CD4-positive, alpha-beta T cell (primary cell): ENCODE measurements at regions not wholly inside any gene's neighbourhood (a gene's known extent, or its start where the extent isn't known, plus 50 kb on each side); places are given as distances from the start of the nearest gene placed in this dataset.

ENCODE experiments used
- ATAC-seq: fragments of 200-7000 bp; cut with Tn5 transposase; one replicate; pipeline ENCODE4 v1.10.0; 2022; ENCODE audit warnings: mild to moderate bottlenecking; ENCODE audit not compliant: poor library complexity
- CTCF ChIA-PET: fragments of 350-600 bp; sonication (Branson Sonifier 250); formaldehyde crosslinking; loops from one replicate; lab custom pipeline; 2021; ENCODE audit warnings: antibody characterized with exemption, inconsistent platforms; lab: Charles Lee
- POLR2A ChIA-PET: fragments of 350-600 bp; sonication (Branson Sonifier 250); formaldehyde crosslinking; loops from one replicate; lab custom pipeline; 2021; ENCODE audit warnings: antibody characterized with exemption, inconsistent platforms; lab: Charles Lee
- DNase-seq, 14 experiments: peaks; one replicate each; pipeline ENCODE4 v3.0.0-alpha.2; 2013 to 2020; ENCODE audit warnings: mixed read lengths in 2 of 14
- H3K27ac ChIP-seq, 2 donors: one replicate each; pipeline versions ENCODE4 v1.5.1 to v1.7.0; 2013; ENCODE audit warnings: low read length in 2 of 2, low read depth in 1 of 2, mild to moderate bottlenecking in 1 of 2
- H3K27me3 ChIP-seq, 2 experiments: 1 replicate in 1 of 2; 2 replicates in 1 of 2; pipeline versions ENCODE4 v1.6.1 to v1.7.0; 2013; ENCODE audit warnings: low read length in 2 of 2, control low read depth in 1 of 2, mild to moderate bottlenecking in 1 of 2, moderate library complexity in 1 of 2; ENCODE audit not compliant: insufficient read depth in 2 of 2, control insufficient read depth in 1 of 2
- H3K36me3 ChIP-seq: one replicate; pipeline ENCODE4 v1.6.1; 2013; ENCODE audit warnings: low read length, control low read depth; ENCODE audit not compliant: insufficient read depth
- H3K4me1 ChIP-seq: one replicate; pipeline ENCODE4 v1.6.1; 2013; ENCODE audit warnings: low read length, control low read depth; ENCODE audit not compliant: insufficient read depth
- H3K4me3 ChIP-seq: one replicate; pipeline ENCODE4 v1.5.1; 2013; ENCODE audit warnings: mild to moderate bottlenecking, low read length, moderate library complexity
- H3K9me3 ChIP-seq, 2 experiments: 1 replicate in 1 of 2; 2 replicates in 1 of 2; pipeline versions ENCODE4 v1.6.1 to v1.7.0; 2013; ENCODE audit warnings: low read length in 2 of 2, mild to moderate bottlenecking in 2 of 2, control low read depth in 1 of 2, moderate library complexity in 1 of 2; ENCODE audit not compliant: control insufficient read depth in 1 of 2, insufficient read depth in 1 of 2
- H3K27ac Mint-ChIP-seq: one replicate; pipeline ENCODE4 v1.8.0; 2020; ENCODE audit warnings: mixed read lengths
- H3K27me3 Mint-ChIP-seq: one replicate; pipeline ENCODE4 v1.8.0; 2021; ENCODE audit warnings: mixed read lengths
- H3K36me3 Mint-ChIP-seq: one replicate; pipeline ENCODE4 v1.8.0; 2021; ENCODE audit warnings: low read depth, mixed read lengths
- H3K4me1 Mint-ChIP-seq: one replicate; pipeline ENCODE4 v1.8.0; 2021; ENCODE audit warnings: low read depth, mixed read lengths
- H3K4me3 Mint-ChIP-seq: one replicate; pipeline ENCODE4 v1.8.0; 2020; ENCODE audit warnings: mild to moderate bottlenecking, mixed read lengths
- H3K9me3 Mint-ChIP-seq: one replicate; pipeline ENCODE4 v1.8.0; 2020; ENCODE audit warnings: mixed read lengths
- CTCF ChIP-seq: fragments of 200-600 bp; IDR thresholded peaks from one replicate; pipeline ENCODE4 v1.8.0; 2022; ENCODE audit warnings: antibody characterized with exemption, mild to moderate bottlenecking
- intact Hi-C, 2 experiments: fragments of 100-400 bp; cut with DNase I in 1 of 2; cut with micrococcal nuclease in 1 of 2; formaldehyde crosslinking; loops; one replicate each; pipeline versions ENCODE4 v1.15.1 to v1.9.0; 2023 to 2025; cut with DNase I, micrococcal nuclease

- no peak overlapping the region for H3K4me3 Mint-ChIP-seq
- Histone ChIP-seq H3K4me3 (no peak overlapping the region), H3K4me1 (no peaks in the 10 kb centered on the region), H3K36me3 (no peaks in the 10 kb centered on the region), H3K27ac (no peak overlapping the region), H3K27me3 (no peaks in the 10 kb centered on the region), H3K9me3 (no peaks in the 10 kb centered on the region)
- no peaks in the 10 kb centered on the region for H3K36me3 Mint-ChIP-seq
- TF ChIP-seq CTCF: no peak
- ATAC-seq: no peak
- intact Hi-C loops: no loop called here
- H3K4me1 Mint-ChIP-seq: no peaks in the 10 kb centered on the region
- DNase-seq: no peak
- CTCF ChIA-PET: no interaction called here
- H3K9me3 Mint-ChIP-seq: no peaks in the 10 kb centered on the region
- no peak overlapping the region for H3K27ac Mint-ChIP-seq
- peaks cover 5% of the 10 kb centered on the region for H3K27me3 Mint-ChIP-seq
- POLR2A ChIA-PET: no interaction called here
Observed at GRCh38 chr4:128635141-128635954, 174.2 kb upstream of the JADE1 start.

- Mint-ChIP-seq H3K9me3 (no peaks in the 10 kb centered on the region), H3K4me1 (no peaks in the 10 kb centered on the region), H3K27me3 (peaks cover 6% of the 10 kb centered on the region), H3K27ac (no peak overlapping the region), H3K4me3 (no peak overlapping the region), H3K36me3 (no peaks in the 10 kb centered on the region)
- CTCF ChIA-PET: no interaction called here
- no peak for TF ChIP-seq CTCF
- H3K4me1 ChIP-seq: no peaks in the 10 kb centered on the region
- POLR2A ChIA-PET: interaction anchor here (0.8 kb wide), 1 partner anchor 11 kb away, joined by 3 read pairs; no protein-coding TSS in a partner anchor
- no peak overlapping the region for H3K27ac ChIP-seq
- H3K4me3 ChIP-seq: no peak overlapping the region
- intact Hi-C loops: no loop called here
- no peak for ATAC-seq
- H3K36me3 ChIP-seq: no peaks in the 10 kb centered on the region
- DNase-seq: peak in 1 of 14 experiments; percentile 6
- H3K27me3 ChIP-seq: peaks cover 0 to 2% of the 10 kb centered on the region in 2 experiments
- H3K9me3 ChIP-seq: no peaks in the 10 kb centered on the region
Observed at GRCh38 chr4:128633067-128633466, 176.4 kb upstream of the JADE1 start.

GRCh38 chr4:128630871-128631270 is 178.6 kb upstream of the JADE1 start:
- Histone ChIP-seq H3K27me3 (peaks cover 0 to 2% of the 10 kb centered on the region in 2 experiments), H3K27ac (no peak overlapping the region), H3K4me3 (no peak overlapping the region), H3K36me3 (no peaks in the 10 kb centered on the region), H3K9me3 (no peaks in the 10 kb centered on the region), H3K4me1 (no peaks in the 10 kb centered on the region)
- no peak overlapping the region for H3K4me3 Mint-ChIP-seq
- H3K9me3 Mint-ChIP-seq: no peaks in the 10 kb centered on the region
- CTCF ChIA-PET: no interaction called here
- no peak for TF ChIP-seq CTCF
- H3K36me3 Mint-ChIP-seq: no peaks in the 10 kb centered on the region
- no peak for ATAC-seq
- no peak for DNase-seq
- intact Hi-C loops: no loop called here
- peaks cover 6% of the 10 kb centered on the region for H3K27me3 Mint-ChIP-seq
- POLR2A ChIA-PET: no interaction called here
- no peaks in the 10 kb centered on the region for H3K4me1 Mint-ChIP-seq
- no peak overlapping the region for H3K27ac Mint-ChIP-seq
